AG04449 (cell line): ENCODE measurements at regions not wholly inside any gene's neighbourhood (a gene's known extent, or its start where the extent isn't known, plus 50 kb on each side); places are given as distances from the start of the nearest gene placed in this dataset.
"Not testable (repeated sequence)": the region's sequence is repeated elsewhere in the genome, so short reads cannot be mapped to it uniquely, and the experiment has no call there.

Experiments used
- CTCF ChIA-PET: fragments of 350-600 bp; formaldehyde crosslinking; extraction: SDS; loops from one replicate; lab custom pipeline; 2021; ENCODE audit warnings: antibody characterized with exemption; lab: Yijun Ruan, JAX
- POLR2A ChIA-PET: fragments of 400-600, 350-600 bp; formaldehyde crosslinking; extraction: SDS; loops from one replicate; lab custom pipeline; 2020; ENCODE audit warnings: antibody characterized with exemption, inconsistent platforms; lab: Yijun Ruan, JAX
- DNase-seq: peaks from one replicate; pipeline ENCODE4 v3.0.0-alpha.2; 2010; ENCODE audit warnings: low read depth, low spot score
- H3K4me3 ChIP-seq: 2 replicates; pipeline ENCODE4 v1.5.1; 2011; ENCODE audit warnings: low read depth, mild to moderate bottlenecking, control low read depth, low read length
- CTCF ChIP-seq: IDR thresholded peaks from one replicate; pipeline ENCODE4 v1.5.1; 2011; ENCODE audit warnings: mild to moderate bottlenecking, moderate library complexity, low read length, control low read depth, inconsistent platforms; ENCODE audit not compliant: insufficient read depth; ENCODE audit errors: missing control alignments

GRCh38 chr1:238608144-238608543, 717.4 kb upstream of the ZP4 start:
- no peak for DNase-seq
- TF ChIP-seq CTCF, result no peak
- ChIA-PET CTCF (no interaction called here), POLR2A (no interaction called here)
- no peak overlapping the region for H3K4me3 ChIP-seq

GRCh38 chr1:238606896-238607295, 716.2 kb upstream of the ZP4 start:
- no peak for DNase-seq

GRCh38 chr1:238606457-238606856, 715.7 kb upstream of the ZP4 start:
- ChIA-PET POLR2A (no interaction called here), CTCF (no interaction called here)
- no peak for TF ChIP-seq CTCF
- no peak overlapping the region for H3K4me3 ChIP-seq
- DNase-seq, result no peak

More at GRCh38 chr1:238606896-238607295, 716.2 kb upstream of the ZP4 start:
- TF ChIP-seq CTCF, result no peak
- no peak overlapping the region for H3K4me3 ChIP-seq
- POLR2A ChIA-PET, result no interaction called here
- CTCF ChIA-PET, result no interaction called here

GRCh38 chr1:238604357-238604756, 713.6 kb upstream of the ZP4 start:
- no peak for TF ChIP-seq CTCF
- no peak overlapping the region for H3K4me3 ChIP-seq
- DNase-seq, result no peak
- CTCF ChIA-PET, result no interaction called here
- POLR2A ChIA-PET, result no interaction called here

- POLR2A ChIA-PET, CTCF ChIA-PET, H3K4me3 ChIP-seq, DNase-seq: not testable (repeated sequence)
Observed at GRCh38 chr1:238601604-238602003, 710.9 kb upstream of the ZP4 start.

- CTCF ChIA-PET, result no interaction called here
- POLR2A ChIA-PET, result no interaction called here
- no peak for TF ChIP-seq CTCF
- no peak overlapping the region for H3K4me3 ChIP-seq
- no peak for DNase-seq
Observed at GRCh38 chr1:238596703-238597102, 706.0 kb upstream of the ZP4 start.

- ChIA-PET POLR2A (no interaction called here), CTCF (no interaction called here)
- DNase-seq, result no peak
- no peak overlapping the region for H3K4me3 ChIP-seq
- no peak for TF ChIP-seq CTCF
Observed at GRCh38 chr1:238592621-238593020, 701.9 kb upstream of the ZP4 start.
